Ishikawa (cell line): ENCODE measurements at regions not wholly inside any gene's neighbourhood (a gene's known extent, or its start where the extent isn't known, plus 50 kb on each side); places are given as distances from the start of the nearest gene placed in this dataset.

Experiments
- CEBPB ChIP-seq: IDR thresholded peaks from 2 replicates; pipeline ENCODE4 v1.6.1; 2012
- CREB1 ChIP-seq: IDR thresholded peaks from 2 replicates; pipeline ENCODE4 v1.6.1; 2012; ENCODE audit warnings: low read depth
- EGR1 ChIP-seq: IDR thresholded peaks from 2 replicates; pipeline ENCODE4 v1.6.1; 2012
- EP300 ChIP-seq: IDR thresholded peaks from 2 replicates; pipeline ENCODE4 v1.6.1; 2012; ENCODE audit warnings: borderline replicate concordance
- FOXM1 ChIP-seq: IDR thresholded peaks from 2 replicates; pipeline ENCODE4 v1.6.1; 2012; ENCODE audit warnings: low read depth, borderline replicate concordance
- NFIC ChIP-seq: IDR thresholded peaks from 2 replicates; pipeline ENCODE4 v1.6.1; 2012
- RAD21 ChIP-seq: IDR thresholded peaks from 2 replicates; pipeline ENCODE4 v1.6.1; 2012; ENCODE audit warnings: low read depth
- REST ChIP-seq: IDR thresholded peaks from 2 replicates; pipeline ENCODE4 v1.6.1; 2012; ENCODE audit warnings: low read depth, mild to moderate bottlenecking
- TAF1 ChIP-seq: IDR thresholded peaks from 2 replicates; pipeline ENCODE4 v1.6.1; 2012; ENCODE audit warnings: low read depth, mild to moderate bottlenecking
- TCF12 ChIP-seq: IDR thresholded peaks from 2 replicates; pipeline ENCODE4 v1.6.1; 2012; ENCODE audit warnings: low read depth
- TEAD4 ChIP-seq: IDR thresholded peaks from 2 replicates; pipeline ENCODE4 v1.6.1; 2012
- YY1 ChIP-seq: IDR thresholded peaks from 2 replicates; pipeline ENCODE4 v1.6.1; 2012; ENCODE audit warnings: low read depth
- ZBTB7A ChIP-seq: IDR thresholded peaks from 2 replicates; pipeline ENCODE4 v1.6.1; 2012; ENCODE audit warnings: low read depth
- TF ChIP-seq, protein P1 (sequence below): IDR thresholded peaks from 2 replicates; pipeline ENCODE4 v1.6.1; 2012
- TF ChIP-seq, protein P2 (sequence below): IDR thresholded peaks from 2 replicates; pipeline ENCODE4 v1.6.1; 2012

GRCh38 chr12:124177276-124177950 is 117.5 kb upstream of the RFLNA start:
- no peak for TF ChIP-seq EGR1
- TF ChIP-seq TCF12 = no peak
- no peak for TF ChIP-seq REST
- no peak for TF ChIP-seq ZBTB7A
- TF ChIP-seq, protein P1, sequence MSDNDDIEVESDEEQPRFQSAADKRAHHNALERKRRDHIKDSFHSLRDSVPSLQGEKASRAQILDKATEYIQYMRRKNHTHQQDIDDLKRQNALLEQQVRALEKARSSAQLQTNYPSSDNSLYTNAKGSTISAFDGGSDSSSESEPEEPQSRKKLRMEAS = no peak
- no peak for TF ChIP-seq CREB1
- TF ChIP-seq YY1 = no peak
- TF ChIP-seq FOXM1 = no peak
- no peak for TF ChIP-seq EP300
- no peak for TF ChIP-seq TAF1
- no peak for TF ChIP-seq CEBPB
- TF ChIP-seq RAD21 = no peak
- TF ChIP-seq NFIC = no peak
- TF ChIP-seq, protein P2, sequence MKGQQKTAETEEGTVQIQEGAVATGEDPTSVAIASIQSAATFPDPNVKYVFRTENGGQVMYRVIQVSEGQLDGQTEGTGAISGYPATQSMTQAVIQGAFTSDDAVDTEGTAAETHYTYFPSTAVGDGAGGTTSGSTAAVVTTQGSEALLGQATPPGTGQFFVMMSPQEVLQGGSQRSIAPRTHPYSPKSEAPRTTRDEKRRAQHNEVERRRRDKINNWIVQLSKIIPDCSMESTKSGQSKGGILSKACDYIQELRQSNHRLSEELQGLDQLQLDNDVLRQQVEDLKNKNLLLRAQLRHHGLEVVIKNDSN = no peak
- TF ChIP-seq TEAD4 = no peak

- TF ChIP-seq FOXM1 = no peak
- no peak for TF ChIP-seq TCF12
- no peak for TF ChIP-seq ZBTB7A
- no peak for TF ChIP-seq YY1
- TF ChIP-seq TEAD4 = no peak
- no peak for TF ChIP-seq RAD21
- TF ChIP-seq, protein P1 = no peak
- TF ChIP-seq, protein P2 = no peak
- TF ChIP-seq TAF1 = no peak
- no peak for TF ChIP-seq NFIC
- TF ChIP-seq EGR1 = no peak
- TF ChIP-seq CEBPB = no peak
- TF ChIP-seq CREB1 = no peak
- no peak for TF ChIP-seq EP300
- no peak for TF ChIP-seq REST
These were observed 117.0 kb upstream of the RFLNA start for GRCh38 chr12:124177951-124178316.

GRCh38 chr12:124179936-124180607 is 114.8 kb upstream of the RFLNA start:
- no peak for TF ChIP-seq EGR1
- no peak for TF ChIP-seq NFIC
- TF ChIP-seq TCF12 = no peak
- TF ChIP-seq, protein P2 = no peak
- TF ChIP-seq TAF1 = no peak
- TF ChIP-seq, protein P1 = no peak
- no peak for TF ChIP-seq FOXM1
- TF ChIP-seq EP300 = no peak
- no peak for TF ChIP-seq RAD21
- TF ChIP-seq TEAD4 = no peak
- no peak for TF ChIP-seq CREB1
- no peak for TF ChIP-seq YY1
- TF ChIP-seq CEBPB = no peak
- no peak for TF ChIP-seq REST
- TF ChIP-seq ZBTB7A = no peak
